Activated T-cell treated with anti-CD3 and anti-CD28 coated beads, Interleukin-2, amount 50 U/mL, for 72 hours (primary cell): ENCODE measurements at regions not wholly inside any gene's neighbourhood (a gene's known extent, or its start where the extent isn't known, plus 50 kb on each side); places are given as distances from the start of the nearest gene placed in this dataset.
"Not testable (repeated sequence)": the region's sequence is repeated elsewhere in the genome, so short reads cannot be mapped to it uniquely, and the experiment has no call there.

Source experiments
- ATAC-seq, 2 donors: fragments of 150-1000 bp; cut with Tn5 transposase; replicated peaks in 1 of 2; 2 replicates each; pipeline ENCODE4 v1.10.0; 2021; ENCODE audit warnings: moderate library complexity in 2 of 2, mild to moderate bottlenecking in 1 of 2
- DNase-seq, 2 donors: peaks; one replicate each; pipeline ENCODE4 v3.0.0; 2021 to 2022; ENCODE audit warnings: mixed read lengths in 1 of 2
- H3K27ac Mint-ChIP-seq: one replicate; pipeline ENCODE4 v1.8.0; 2022; ENCODE audit warnings: mild to moderate bottlenecking, moderate library complexity, mixed read lengths
- H3K27me3 Mint-ChIP-seq: one replicate; pipeline ENCODE4 v1.8.0; 2022; ENCODE audit warnings: low read depth, mixed read lengths
- H3K36me3 Mint-ChIP-seq, 2 donors: one replicate each; pipeline ENCODE4 v1.8.0; 2022; ENCODE audit warnings: mixed read lengths in 2 of 2, mild to moderate bottlenecking in 1 of 2; ENCODE audit not compliant: insufficient read depth in 2 of 2
- H3K4me1 Mint-ChIP-seq: one replicate; pipeline ENCODE4 v1.8.0; 2022; ENCODE audit warnings: low read depth, mixed read lengths
- H3K4me3 Mint-ChIP-seq, 2 donors: one replicate each; pipeline ENCODE4 v1.8.0; 2022; ENCODE audit warnings: mild to moderate bottlenecking in 2 of 2, mixed read lengths in 2 of 2, moderate library complexity in 2 of 2
- H3K9me3 Mint-ChIP-seq, 2 donors: one replicate each; pipeline ENCODE4 v1.8.0; 2022; ENCODE audit warnings: mixed read lengths in 2 of 2

DNA sequence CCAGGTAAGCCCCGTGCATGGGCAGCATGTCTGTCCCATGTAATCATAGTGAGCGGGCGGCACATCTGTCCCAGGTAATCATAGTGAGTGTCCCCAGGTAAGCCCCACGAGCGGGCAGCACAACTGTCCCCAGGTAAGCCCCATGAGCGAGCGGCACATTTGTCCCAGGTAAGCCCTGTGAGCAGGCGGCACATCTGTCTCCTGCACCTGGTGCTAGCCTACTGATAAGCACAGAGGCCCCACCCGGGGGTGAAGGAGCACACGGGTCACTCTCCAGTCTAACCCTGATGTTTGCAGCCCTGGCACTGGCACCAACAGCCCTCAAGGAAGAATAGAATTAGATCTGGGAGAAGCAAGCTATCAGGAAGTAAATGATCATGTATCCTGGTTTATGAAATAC, 99.2 kb downstream of the ATP6V0E2 start:
- not testable (repeated sequence) for H3K27ac Mint-ChIP-seq, H3K4me3 Mint-ChIP-seq, H3K27me3 Mint-ChIP-seq, DNase-seq, H3K9me3 Mint-ChIP-seq, H3K36me3 Mint-ChIP-seq, H3K4me1 Mint-ChIP-seq, ATAC-seq

DNA sequence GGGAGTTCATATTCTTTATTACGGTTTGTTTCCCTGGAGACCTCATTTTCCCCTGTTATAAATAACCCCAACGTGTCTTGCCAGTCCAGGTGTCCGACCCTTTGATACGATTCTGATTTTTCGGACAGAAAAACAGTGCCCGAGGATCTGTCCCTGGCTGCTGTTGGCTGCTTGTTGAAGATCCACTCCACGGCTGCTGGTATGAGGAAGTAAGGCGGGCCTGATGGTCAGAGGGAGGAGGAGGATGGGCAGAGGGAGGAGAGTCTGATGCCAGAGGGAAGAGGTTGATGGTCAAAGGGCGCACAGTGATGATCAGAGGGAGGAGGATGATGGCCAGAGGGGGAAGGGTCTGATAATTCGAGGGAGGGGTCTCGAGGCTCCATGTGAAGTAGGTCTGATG, 99.9 kb downstream of the ATP6V0E2 start:
- H3K4me3 Mint-ChIP-seq, H3K4me1 Mint-ChIP-seq, DNase-seq, H3K36me3 Mint-ChIP-seq, H3K27me3 Mint-ChIP-seq, H3K9me3 Mint-ChIP-seq, ATAC-seq, H3K27ac Mint-ChIP-seq: not testable (repeated sequence)

DNA sequence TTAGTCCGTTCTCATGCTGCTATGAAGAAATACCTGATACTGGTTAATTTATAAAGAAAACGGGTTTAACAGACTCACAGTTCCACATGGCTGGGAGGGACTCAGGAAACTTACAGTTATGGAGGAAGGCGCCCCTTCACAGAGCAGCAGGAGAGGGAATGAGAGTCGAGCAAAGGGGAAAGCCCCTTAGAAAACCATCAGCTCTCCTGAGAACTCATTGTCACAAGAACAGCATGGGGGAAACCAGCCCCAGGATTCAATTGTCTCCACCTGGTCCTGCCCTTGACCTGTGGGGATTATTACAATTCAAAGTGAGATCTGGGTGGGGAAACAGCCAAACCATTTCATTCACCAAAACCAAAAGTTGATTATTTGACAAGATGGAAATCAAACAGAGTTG, 101.8 kb downstream of the ATP6V0E2 start:
- not testable (repeated sequence) for ATAC-seq, H3K36me3 Mint-ChIP-seq, DNase-seq, H3K4me1 Mint-ChIP-seq, H3K27me3 Mint-ChIP-seq, H3K27ac Mint-ChIP-seq, H3K9me3 Mint-ChIP-seq, H3K4me3 Mint-ChIP-seq

DNA sequence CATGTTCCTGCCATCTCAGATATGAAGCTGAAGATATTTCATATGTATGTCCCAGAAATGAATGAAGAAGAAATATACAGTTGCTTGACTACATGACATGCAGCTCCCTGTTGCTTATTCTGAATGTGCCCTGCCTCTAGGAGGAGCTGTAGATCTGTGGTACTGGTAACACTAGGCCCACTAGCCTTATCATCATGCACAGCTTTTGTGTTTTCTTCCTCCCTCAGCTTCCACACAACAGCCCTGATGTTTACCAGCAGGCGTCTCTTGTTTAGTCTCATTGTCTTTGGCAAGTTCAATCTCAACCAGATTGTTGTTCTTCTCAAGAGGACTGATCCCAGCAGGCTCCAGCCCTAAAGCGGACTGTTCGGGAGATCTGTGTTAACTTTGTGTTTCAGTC, 104.8 kb downstream of the ATP6V0E2 start:
- H3K36me3 Mint-ChIP-seq, DNase-seq, H3K4me1 Mint-ChIP-seq, H3K27ac Mint-ChIP-seq, H3K27me3 Mint-ChIP-seq, ATAC-seq, H3K4me3 Mint-ChIP-seq, H3K9me3 Mint-ChIP-seq: not testable (repeated sequence)

DNA sequence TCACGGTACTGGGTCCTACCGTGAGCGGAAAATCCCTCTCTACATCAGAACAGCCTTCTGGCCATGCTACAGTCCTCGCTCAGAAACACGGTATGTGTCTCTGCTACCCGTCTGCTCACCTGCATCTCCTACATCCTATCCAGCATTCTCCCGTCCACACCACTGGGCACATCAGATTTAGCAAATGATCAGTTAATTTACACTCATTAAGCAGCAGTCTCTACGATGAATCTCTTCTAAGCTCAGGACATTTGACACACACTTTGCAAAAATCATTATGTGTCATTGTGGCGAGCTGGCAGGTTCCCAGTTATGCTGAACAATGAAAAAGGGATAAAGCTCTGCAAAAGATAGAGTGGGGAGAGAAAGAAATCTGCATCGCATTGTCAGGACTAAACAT, 105.2 kb downstream of the ATP6V0E2 start:
- not testable (repeated sequence) for H3K27me3 Mint-ChIP-seq, H3K36me3 Mint-ChIP-seq, H3K27ac Mint-ChIP-seq, ATAC-seq, H3K9me3 Mint-ChIP-seq, H3K4me1 Mint-ChIP-seq, DNase-seq, H3K4me3 Mint-ChIP-seq

DNA sequence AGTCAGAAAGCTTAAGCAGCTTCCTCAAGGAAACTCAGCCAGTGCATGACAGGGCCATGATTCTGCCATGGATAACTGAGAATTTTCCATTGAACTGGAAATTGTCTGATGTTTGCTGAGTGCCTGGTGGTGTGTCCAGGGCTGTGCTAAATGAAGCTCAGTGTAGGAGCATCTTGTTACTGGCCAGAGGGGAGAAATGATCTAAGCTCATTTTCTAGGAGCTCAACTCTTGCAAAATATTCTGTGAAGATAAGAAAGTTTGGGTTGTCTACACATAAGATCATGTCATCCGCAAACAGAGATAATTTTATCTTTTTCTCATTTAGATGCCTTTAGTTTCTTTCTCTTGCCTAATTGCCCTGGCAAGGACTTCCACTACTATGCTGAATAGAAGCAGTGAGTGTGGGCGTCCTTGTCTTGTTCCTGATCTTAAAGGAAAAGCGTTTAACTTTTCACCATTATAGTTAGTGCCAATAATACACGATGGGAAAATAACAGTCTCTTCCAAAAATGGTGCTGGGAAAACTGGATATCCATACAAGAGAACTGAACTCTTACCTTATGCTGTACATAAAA, 108.9 kb downstream of the ATP6V0E2 start:
- not testable (repeated sequence) for DNase-seq, H3K4me1 Mint-ChIP-seq, H3K9me3 Mint-ChIP-seq, H3K27ac Mint-ChIP-seq, H3K27me3 Mint-ChIP-seq, H3K4me3 Mint-ChIP-seq, H3K36me3 Mint-ChIP-seq, ATAC-seq

DNA sequence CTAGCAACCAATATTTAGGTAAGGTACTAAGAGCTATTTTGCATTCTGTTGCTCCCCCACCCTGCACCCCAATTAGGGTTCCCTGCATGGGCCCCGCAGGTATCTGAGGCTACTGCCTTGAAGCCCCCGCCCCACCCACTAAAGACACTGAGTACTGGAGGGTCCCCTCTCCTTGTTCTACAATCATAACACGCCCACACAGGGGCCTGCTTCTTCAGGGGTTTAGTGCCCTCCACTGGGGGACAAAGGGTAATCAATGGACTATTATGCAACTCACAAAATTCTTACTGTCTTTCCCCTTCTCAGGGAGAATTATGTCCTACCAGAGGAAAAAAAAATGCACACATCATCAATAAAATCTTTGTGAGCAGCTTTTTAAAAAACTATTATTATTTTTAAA, 113.1 kb downstream of the ATP6V0E2 start:
- H3K4me1 Mint-ChIP-seq, H3K4me3 Mint-ChIP-seq, H3K36me3 Mint-ChIP-seq, ATAC-seq, DNase-seq, H3K9me3 Mint-ChIP-seq, H3K27ac Mint-ChIP-seq, H3K27me3 Mint-ChIP-seq: not testable (repeated sequence)

DNA sequence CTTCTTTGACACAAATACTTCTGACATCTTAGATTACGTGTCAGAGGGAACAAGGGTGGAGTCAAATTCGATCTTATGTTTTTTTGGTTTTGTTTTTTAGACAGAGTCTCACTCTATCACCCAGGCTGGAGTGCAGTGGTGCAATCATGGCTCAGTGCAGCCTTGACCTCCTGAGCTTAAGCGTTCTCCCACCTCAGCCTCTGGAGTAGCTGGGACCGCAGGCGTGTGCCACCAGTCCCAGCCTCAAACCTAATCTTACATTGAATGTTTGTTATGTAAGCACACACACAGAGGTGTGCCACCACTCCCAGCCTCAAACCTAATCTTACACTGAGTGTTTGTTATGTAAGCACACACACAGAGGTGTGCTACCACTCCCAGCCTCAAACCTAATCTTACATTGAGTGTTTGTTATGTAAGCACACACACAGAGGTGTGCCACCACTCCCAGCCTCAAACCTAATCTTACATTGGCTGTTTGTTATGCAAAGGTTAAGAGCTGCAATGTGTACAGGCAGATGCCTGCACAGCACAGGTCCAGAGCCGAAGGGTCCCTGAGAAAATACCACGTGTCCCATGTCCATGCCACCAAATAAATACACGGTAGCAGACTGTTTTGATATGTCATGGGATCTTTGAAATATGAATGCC, 118.0 kb downstream of the ATP6V0E2 start:
- not testable (repeated sequence) for H3K4me3 Mint-ChIP-seq, DNase-seq, H3K27ac Mint-ChIP-seq, ATAC-seq, H3K27me3 Mint-ChIP-seq, H3K4me1 Mint-ChIP-seq, H3K9me3 Mint-ChIP-seq, H3K36me3 Mint-ChIP-seq

DNA sequence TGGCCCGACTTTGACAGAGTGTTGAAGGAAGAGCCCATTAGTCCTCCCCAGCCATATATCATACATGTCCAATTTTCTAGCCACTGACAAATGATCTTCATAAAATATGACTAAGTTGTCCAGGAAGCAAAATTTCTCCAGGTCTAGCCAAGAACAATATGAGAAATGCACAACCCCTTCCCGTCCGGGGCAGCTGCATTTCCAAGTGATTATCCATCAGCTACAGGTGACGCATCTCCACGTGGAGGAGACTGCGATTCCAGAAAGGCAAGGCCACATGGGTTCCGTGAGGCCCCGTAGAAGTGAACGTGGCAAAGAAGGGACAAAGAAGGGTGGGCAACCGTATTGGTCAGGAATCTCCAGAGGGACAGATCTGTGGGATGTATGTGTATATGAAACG, 118.6 kb downstream of the ATP6V0E2 start:
- H3K4me3 Mint-ChIP-seq, DNase-seq, ATAC-seq, H3K9me3 Mint-ChIP-seq, H3K4me1 Mint-ChIP-seq, H3K27me3 Mint-ChIP-seq, H3K27ac Mint-ChIP-seq, H3K36me3 Mint-ChIP-seq: not testable (repeated sequence)

DNA sequence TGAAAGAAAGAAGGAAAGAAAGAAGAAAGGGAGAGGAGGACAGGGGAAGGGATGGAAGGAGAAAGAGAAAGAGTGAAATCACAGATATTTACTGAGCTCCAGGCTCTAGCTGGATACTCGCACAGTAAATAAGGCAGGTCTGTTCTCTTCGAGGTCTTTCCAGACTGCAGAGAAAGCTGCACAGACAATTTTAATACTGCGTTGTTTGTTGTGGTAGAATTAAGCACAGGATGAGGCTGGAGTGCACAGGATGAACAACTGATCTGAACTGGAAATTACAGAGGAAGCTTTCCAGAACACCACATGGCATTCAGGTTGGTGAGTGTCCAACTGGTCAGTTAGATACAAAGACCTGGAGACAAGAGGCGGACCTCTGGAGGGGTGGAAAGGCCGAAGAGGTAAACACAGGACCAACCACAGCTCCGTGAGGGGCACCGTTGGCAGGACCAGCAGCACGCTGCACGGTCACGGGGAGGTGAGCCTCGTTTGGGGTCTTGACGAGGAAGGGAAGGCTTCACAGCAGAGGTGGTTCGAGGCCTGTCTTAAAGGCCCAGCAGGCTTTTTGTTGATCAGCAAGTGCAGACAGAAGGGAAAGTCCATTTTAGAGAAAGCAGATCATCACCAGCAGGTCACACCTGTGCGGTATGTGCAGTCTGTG, 121.7 kb downstream of the ATP6V0E2 start:
- DNase-seq, ATAC-seq, H3K4me3 Mint-ChIP-seq, H3K27me3 Mint-ChIP-seq, H3K4me1 Mint-ChIP-seq, H3K9me3 Mint-ChIP-seq, H3K27ac Mint-ChIP-seq, H3K36me3 Mint-ChIP-seq: not testable (repeated sequence)

DNA sequence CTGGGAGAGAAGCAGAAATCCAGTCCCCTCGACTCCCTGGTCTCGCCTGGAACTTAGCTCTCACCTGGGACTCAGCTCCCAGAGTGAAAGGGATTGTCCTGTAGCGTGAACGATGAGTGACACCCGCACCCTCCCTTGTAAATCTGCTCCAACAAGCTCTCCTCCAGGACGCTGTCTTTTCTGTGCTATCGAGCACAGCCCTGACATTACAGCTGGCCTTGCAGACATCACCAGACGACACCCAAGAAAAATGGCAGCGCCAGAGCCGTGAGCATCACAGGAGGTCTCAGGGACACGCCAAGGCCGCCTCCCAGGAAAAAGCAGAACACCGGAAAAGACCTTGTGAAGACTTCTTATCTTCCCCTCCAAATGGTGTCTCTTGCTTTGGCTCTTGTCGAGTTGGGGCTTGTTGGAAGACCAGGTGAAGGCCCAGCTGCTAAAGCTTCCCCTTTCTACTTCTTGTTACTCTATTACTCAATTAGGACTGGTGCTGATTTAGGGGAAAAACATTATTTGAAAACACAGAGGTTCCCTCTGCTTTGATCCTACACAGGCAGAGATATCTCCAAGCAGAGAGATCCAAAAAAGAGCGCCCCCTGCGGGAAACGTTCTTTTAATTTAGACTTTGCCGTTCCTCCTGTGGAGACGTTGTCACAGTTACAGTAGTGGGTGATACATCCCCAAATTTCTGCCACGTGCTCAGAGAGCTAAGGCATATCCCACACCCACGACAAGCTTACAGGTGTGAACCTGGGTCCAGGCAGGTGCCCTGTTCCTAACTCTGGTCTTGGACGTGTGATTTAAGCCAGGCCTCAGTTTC, 127.2 kb downstream of the ATP6V0E2 start:
- H3K4me1 Mint-ChIP-seq, H3K27ac Mint-ChIP-seq, H3K4me3 Mint-ChIP-seq, ATAC-seq, H3K27me3 Mint-ChIP-seq, H3K9me3 Mint-ChIP-seq, H3K36me3 Mint-ChIP-seq: not testable (repeated sequence)
- DNase-seq = peak; percentile 7 to 22

DNA sequence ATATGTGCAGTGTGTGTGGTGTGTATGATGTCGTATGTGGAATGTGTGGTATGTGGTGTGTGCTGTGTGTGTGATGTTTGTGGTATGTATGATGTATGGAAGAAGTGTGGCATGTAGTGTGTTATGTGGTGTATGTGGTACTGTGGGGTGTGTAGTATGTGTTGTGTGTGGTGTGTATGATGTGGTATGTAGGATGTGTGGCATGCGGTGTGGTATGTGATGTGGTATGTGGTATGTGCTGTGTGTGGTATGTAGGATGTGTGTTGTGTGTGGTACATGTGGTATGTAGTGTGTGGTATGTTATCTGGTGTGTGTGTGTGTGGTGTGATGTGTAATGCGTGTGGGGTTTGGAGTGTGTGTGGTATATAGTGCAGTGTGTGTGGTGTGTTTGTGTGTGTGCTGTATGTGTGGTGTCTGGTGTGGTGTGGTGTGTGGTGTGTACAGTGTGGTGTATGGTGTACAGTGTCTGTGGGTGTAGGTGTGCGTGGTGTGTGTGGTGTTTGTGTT, 129.6 kb downstream of the ATP6V0E2 start:
- H3K4me3 Mint-ChIP-seq = no peak overlapping the region
- ATAC-seq (peak in 1 of 2 donors; percentile 43), DNase-seq (no peak)
- H3K4me1 Mint-ChIP-seq = no peaks in the 10 kb centered on the region
- no peaks in the 10 kb centered on the region for H3K27me3 Mint-ChIP-seq
- H3K27ac Mint-ChIP-seq = no peak overlapping the region
- H3K9me3 Mint-ChIP-seq = no peaks in the 10 kb centered on the region
- no peaks in the 10 kb centered on the region for H3K36me3 Mint-ChIP-seq

DNA sequence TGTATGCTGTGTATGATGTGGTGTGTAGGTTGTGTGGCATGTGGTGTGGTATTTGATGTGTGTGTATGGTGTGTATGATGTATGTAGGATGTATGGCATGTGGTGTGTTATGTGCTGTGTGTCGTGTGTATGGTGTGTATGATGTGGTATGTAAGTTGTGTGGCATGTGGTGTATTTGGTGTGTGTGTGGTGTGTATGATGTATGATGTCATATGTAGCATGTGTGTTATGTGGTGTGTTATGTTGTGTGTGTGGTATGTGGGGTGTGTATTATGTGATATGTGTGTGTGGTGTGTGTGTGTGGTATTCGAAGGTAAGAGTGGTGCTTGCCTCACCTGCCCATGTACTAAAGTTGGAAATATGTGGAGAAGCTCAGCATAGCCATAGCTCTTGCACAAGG, 130.2 kb downstream of the ATP6V0E2 start:
- not testable (repeated sequence) for ATAC-seq, H3K27ac Mint-ChIP-seq, H3K36me3 Mint-ChIP-seq, H3K4me1 Mint-ChIP-seq, DNase-seq, H3K27me3 Mint-ChIP-seq, H3K4me3 Mint-ChIP-seq, H3K9me3 Mint-ChIP-seq
